Breast epithelium (tissue), 3 donors: ENCODE measurements at regions not wholly inside any gene's neighbourhood (a gene's known extent, or its start where the extent isn't known, plus 50 kb on each side); places are given as distances from the start of the nearest gene placed in this dataset.

Experiments used
- POLR2AphosphoS5 ChIP-seq, 3 donors: sonication (generic); formaldehyde crosslinking; IDR thresholded peaks; one replicate each; pipeline ENCODE4 v1.6.1; 2017; ENCODE audit warnings: antibody characterized with exemption in 3 of 3
- TF ChIP-seq, protein P1 (sequence below), 3 donors: fragments of 450-650 bp; IDR thresholded peaks; one replicate each; pipeline ENCODE4 v1.5.1; 2016 to 2017; ENCODE audit warnings: antibody characterized with exemption in 3 of 3, mild to moderate bottlenecking in 3 of 3, moderate library complexity in 3 of 3

DNA sequence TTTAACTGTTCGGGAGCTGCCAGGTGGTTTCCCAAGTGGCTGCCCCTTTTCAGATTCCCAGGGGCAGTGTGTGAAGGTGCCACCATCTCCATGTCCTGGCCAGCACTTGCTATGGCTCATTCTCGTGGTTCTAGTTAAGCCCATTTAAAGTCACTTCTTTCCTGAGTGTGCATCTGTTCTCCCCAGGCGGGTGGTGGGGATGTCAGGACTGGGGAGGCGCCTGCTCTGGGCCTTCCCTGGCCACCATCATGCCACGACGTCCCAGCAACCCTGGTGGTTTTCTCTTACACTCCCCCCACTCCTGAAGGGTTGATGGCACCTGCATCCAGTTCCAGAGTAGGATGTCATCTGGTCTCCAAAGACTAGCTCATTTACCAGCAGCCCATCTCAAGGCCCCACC, 56.8 kb upstream of the TAMM41 start:
- TF ChIP-seq POLR2AphosphoS5 (IDR thresholded peaks at IDR 0.05): no peak
- TF ChIP-seq, protein P1, sequence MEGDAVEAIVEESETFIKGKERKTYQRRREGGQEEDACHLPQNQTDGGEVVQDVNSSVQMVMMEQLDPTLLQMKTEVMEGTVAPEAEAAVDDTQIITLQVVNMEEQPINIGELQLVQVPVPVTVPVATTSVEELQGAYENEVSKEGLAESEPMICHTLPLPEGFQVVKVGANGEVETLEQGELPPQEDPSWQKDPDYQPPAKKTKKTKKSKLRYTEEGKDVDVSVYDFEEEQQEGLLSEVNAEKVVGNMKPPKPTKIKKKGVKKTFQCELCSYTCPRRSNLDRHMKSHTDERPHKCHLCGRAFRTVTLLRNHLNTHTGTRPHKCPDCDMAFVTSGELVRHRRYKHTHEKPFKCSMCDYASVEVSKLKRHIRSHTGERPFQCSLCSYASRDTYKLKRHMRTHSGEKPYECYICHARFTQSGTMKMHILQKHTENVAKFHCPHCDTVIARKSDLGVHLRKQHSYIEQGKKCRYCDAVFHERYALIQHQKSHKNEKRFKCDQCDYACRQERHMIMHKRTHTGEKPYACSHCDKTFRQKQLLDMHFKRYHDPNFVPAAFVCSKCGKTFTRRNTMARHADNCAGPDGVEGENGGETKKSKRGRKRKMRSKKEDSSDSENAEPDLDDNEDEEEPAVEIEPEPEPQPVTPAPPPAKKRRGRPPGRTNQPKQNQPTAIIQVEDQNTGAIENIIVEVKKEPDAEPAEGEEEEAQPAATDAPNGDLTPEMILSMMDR (IDR thresholded peaks at IDR 0.05): no peak
